GM06990 (cell line): ENCODE measurements at regions not wholly inside any gene's neighbourhood (a gene's known extent, or its start where the extent isn't known, plus 50 kb on each side); places are given as distances from the start of the nearest gene placed in this dataset.

Source experiments
- DNase-seq: peaks from one replicate; pipeline ENCODE4 v3.0.0-alpha.2; 2011; ENCODE audit not compliant: insufficient read length; ENCODE audit errors: extremely low read depth
- H3K27me3 ChIP-seq: replicated peaks from 2 replicates; pipeline ENCODE4 v1.6.0; 2011; ENCODE audit warnings: low read length; ENCODE audit not compliant: control insufficient read depth, insufficient read depth
- H3K36me3 ChIP-seq: 2 replicates; pipeline ENCODE4 v1.5.1; 2011; ENCODE audit warnings: low read length; ENCODE audit not compliant: control insufficient read depth, insufficient read depth
- H3K4me3 ChIP-seq: replicated peaks from 2 replicates; pipeline ENCODE4 v1.5.1; 2011; ENCODE audit warnings: low read depth, mild to moderate bottlenecking, control low read depth, low read length
- TF ChIP-seq, protein P1 (sequence below): IDR thresholded peaks from 2 replicates; pipeline ENCODE4 v1.5.1; 2011; ENCODE audit warnings: low read length, control low read depth, mild to moderate bottlenecking, inconsistent platforms; ENCODE audit not compliant: insufficient read depth, poor library complexity, severe bottlenecking

DNA sequence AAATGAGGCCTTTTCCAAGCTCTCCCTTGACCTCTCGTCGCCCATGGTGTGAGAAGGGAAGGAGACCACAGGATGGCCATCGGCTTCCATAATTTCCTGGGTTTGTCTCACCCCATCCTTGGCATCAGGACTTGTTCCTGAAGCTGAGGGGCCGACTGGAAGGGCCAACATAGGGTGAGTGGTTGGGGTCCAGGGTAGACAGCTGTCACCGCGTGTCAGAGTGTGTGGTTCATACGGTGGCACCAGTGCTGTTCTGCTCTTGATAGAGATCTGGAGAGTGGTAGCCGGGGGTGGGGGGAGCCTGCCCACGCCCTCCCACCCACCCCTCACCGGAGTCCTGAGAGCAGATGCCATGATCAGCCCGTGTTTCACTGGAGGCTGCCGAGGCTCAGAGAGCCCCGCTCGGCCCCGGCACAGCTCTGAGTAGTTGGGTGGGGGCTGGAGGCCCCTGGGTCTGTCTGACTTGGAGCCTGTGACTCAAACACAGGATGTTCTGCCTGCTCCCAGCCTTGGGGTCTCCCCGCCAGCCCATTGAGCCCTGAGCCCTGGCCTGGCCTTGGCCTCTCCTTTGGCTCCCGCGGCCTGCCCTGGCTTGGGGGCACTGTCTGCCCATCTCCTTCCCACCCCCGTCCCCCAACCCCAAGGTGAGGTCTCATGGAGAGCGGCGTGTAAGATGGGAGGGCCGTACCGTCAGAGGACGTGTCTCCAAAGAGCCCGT, 53.1 kb upstream of the IER5L start:
- Histone ChIP-seq H3K4me3 (no peak overlapping the region), H3K27me3 (no peaks in the 10 kb centered on the region; the same call in 1 of the 2 replicates), H3K36me3 (no peaks in the 10 kb centered on the region)
- no peak for DNase-seq
- TF ChIP-seq, protein P1, sequence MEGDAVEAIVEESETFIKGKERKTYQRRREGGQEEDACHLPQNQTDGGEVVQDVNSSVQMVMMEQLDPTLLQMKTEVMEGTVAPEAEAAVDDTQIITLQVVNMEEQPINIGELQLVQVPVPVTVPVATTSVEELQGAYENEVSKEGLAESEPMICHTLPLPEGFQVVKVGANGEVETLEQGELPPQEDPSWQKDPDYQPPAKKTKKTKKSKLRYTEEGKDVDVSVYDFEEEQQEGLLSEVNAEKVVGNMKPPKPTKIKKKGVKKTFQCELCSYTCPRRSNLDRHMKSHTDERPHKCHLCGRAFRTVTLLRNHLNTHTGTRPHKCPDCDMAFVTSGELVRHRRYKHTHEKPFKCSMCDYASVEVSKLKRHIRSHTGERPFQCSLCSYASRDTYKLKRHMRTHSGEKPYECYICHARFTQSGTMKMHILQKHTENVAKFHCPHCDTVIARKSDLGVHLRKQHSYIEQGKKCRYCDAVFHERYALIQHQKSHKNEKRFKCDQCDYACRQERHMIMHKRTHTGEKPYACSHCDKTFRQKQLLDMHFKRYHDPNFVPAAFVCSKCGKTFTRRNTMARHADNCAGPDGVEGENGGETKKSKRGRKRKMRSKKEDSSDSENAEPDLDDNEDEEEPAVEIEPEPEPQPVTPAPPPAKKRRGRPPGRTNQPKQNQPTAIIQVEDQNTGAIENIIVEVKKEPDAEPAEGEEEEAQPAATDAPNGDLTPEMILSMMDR: no peak

DNA sequence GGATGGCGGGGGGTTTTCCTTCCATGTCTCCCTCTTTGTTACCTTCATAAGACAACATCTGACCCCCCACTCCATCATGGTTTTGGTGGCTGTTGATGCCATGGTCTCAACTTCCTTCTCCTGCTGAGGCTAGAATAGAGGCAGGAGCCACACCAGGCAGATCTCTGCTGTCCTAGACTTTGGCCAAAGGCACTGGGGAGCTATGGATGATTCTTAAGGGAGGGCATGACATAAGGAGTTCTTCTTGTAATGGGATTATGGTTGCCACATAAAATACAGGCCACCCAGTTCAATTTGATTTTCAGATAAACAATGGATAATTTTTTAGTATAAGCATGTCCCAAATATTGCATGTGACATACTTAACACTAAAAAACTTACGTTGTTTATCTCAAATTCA, 52.2 kb upstream of the IER5L start:
- H3K36me3 ChIP-seq: no peaks in the 10 kb centered on the region
- no peak for DNase-seq
- no peak overlapping the region for H3K4me3 ChIP-seq
- TF ChIP-seq, protein P1: no peak
- H3K27me3 ChIP-seq: no peaks in the 10 kb centered on the region; the same call in 1 of the 2 replicates
